ENCODE measurements at regions not wholly inside any gene's neighbourhood (a gene's known extent, or its start where the extent isn't known, plus 50 kb on each side); places are given as distances from the start of the nearest gene placed in this dataset.

GRCh38 chr7:47663213-47663612 is 81.3 kb upstream of the TNS3 start:
- TF ChIP-seq CTCF (conservative IDR thresholded peaks at IDR 0.05; ENCODE audit: low read depth, low read length) (no peak), POLR2A (IDR thresholded peaks at IDR 0.05; ENCODE audit: low read depth, low read length) (no peak), MXI1 (IDR thresholded peaks at IDR 0.05; ENCODE audit: borderline replicate concordance, low read depth, low read length) (no peak), RFX5 (IDR thresholded peaks at IDR 0.05; ENCODE audit: low read depth, low read length) (no peak), MAFK (IDR thresholded peaks at IDR 0.05; ENCODE audit: low read depth, low read length) (no peak), CEBPB (IDR thresholded peaks at IDR 0.05; ENCODE audit: low read depth, low read length) (no peak), SMC3 (IDR thresholded peaks at IDR 0.05; ENCODE audit: low read depth, low read length) (no peak)
